C4-2B (cell line): ENCODE measurements at regions not wholly inside any gene's neighbourhood (a gene's known extent, or its start where the extent isn't known, plus 50 kb on each side); places are given as distances from the start of the nearest gene placed in this dataset.
"Not testable (repeated sequence)": the region's sequence is repeated elsewhere in the genome, so short reads cannot be mapped to it uniquely, and the experiment has no call there.

ENCODE experiments used
- H3K27ac ChIP-seq: fragments of 450-650 bp; 2 replicates; pipeline ENCODE4 v1.5.1; 2017
- ZFX ChIP-seq: fragments of 450-650 bp; IDR thresholded peaks from 2 replicates; pipeline ENCODE4 v1.6.1; 2017
- TF ChIP-seq, protein P1 (sequence below): fragments of 450-650 bp; conservative IDR thresholded peaks from 2 replicates; pipeline ENCODE4 v1.5.1; 2017; ENCODE audit warnings: mild to moderate bottlenecking

DNA sequence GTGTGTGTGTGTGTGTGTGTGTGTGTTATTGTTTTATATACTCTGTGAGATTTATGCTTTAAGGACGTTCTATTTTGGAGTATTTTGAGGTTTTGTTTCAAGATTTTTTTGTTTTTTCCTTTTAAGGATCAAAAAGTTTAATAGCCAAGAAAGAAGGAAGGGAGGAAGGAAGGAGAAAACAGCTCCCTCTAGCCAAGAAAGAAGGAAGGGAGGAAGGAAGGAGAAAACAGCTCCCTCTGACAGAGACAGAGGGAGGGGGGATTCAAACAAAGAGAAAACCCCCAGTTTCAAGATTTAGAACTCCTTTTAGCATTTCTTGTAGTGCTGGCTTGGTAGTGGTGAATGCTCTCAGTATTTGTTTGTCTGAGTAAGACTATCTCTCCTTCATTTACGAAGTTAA is 731.8 kb downstream of the ANKRD7 start:
- H3K27ac ChIP-seq: not testable (repeated sequence)
- TF ChIP-seq, protein P1, sequence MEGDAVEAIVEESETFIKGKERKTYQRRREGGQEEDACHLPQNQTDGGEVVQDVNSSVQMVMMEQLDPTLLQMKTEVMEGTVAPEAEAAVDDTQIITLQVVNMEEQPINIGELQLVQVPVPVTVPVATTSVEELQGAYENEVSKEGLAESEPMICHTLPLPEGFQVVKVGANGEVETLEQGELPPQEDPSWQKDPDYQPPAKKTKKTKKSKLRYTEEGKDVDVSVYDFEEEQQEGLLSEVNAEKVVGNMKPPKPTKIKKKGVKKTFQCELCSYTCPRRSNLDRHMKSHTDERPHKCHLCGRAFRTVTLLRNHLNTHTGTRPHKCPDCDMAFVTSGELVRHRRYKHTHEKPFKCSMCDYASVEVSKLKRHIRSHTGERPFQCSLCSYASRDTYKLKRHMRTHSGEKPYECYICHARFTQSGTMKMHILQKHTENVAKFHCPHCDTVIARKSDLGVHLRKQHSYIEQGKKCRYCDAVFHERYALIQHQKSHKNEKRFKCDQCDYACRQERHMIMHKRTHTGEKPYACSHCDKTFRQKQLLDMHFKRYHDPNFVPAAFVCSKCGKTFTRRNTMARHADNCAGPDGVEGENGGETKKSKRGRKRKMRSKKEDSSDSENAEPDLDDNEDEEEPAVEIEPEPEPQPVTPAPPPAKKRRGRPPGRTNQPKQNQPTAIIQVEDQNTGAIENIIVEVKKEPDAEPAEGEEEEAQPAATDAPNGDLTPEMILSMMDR: peak; percentile 11

DNA sequence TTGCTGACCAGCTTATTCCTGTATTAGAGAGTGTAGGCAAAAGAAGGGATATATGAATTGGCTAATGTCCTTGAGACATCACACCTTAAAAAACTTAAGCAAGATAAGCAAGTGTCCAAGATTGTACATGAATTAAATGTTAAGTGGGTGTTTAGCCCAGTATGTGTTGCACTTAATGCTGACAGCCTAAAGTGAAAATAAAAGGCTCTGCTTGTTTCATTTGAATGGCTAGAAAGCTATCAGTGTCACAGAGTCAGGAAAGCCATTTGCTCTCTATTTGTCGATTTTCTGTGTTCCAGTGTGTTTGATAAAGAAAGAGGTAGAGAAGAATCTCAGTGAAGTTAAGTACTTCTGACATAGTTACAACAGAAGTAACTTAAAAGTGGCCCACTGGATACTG is 744.9 kb downstream of the ANKRD7 start:
- H3K27ac ChIP-seq: no peak overlapping the region
- no peak for TF ChIP-seq ZFX
- TF ChIP-seq, protein P1: no peak

DNA sequence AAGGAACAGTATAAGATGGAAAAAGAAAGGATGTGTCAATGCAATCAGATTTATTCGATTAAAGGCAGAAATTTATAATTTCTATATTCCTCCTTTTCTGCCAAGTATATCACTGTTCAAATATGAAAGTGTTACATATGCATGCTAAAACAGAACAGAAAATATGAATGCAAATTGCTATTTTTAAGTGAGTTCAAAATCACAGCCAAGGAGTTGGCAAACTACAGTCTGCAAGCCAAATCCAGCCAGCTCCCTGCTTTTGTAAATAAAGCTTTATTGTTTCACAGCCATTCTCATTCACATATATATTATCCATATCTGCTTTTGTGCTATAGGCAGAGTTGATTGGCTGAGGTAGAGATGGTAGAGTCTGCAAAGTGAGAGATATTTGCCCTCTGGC is 747.2 kb downstream of the ANKRD7 start:
- TF ChIP-seq ZFX: no peak
- TF ChIP-seq, protein P1: no peak

DNA sequence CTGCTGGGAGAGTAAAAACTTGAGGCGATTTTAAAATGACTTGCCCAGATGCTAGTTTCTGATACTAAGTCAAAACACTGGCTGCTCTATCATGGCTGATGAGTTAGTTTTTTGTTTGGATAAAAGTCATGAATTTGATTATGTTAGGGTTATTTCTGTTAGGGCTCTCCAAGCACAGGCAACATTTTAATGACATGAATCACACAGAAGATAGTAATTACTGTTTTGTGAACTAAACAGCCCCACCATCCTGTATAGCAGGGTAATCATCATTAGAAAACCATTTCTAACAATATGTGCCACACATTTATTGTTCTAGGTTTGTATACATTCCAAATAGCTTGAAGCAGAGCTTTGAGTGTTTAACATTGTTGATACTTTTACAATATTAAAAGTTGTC is 750.3 kb downstream of the ANKRD7 start:
- TF ChIP-seq ZFX: no peak
- TF ChIP-seq, protein P1: no peak
- no peak overlapping the region for H3K27ac ChIP-seq

More for the DNA sequence above, 747.2 kb downstream of the ANKRD7 start:
- no peak overlapping the region for H3K27ac ChIP-seq

DNA sequence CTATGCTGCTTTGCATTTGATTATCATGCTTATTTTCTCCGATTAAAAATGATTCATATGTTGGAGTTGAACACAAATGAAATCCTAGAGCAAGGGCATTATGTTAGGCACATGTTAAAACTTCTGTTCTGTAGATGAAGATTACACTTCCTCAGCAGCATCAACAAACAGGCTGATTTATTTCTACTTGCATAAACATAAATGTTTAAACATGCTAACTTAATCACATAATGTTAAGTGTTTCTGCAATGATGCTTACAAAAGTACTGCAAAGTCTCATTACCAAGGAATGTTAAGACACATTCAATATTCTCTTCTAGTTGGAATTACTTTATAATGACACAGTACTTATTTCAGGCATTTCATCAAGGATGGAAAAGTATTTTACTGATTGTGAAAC is 770.8 kb downstream of the ANKRD7 start:
- TF ChIP-seq, protein P1: no peak
- TF ChIP-seq ZFX: no peak
- H3K27ac ChIP-seq: no peak overlapping the region

DNA sequence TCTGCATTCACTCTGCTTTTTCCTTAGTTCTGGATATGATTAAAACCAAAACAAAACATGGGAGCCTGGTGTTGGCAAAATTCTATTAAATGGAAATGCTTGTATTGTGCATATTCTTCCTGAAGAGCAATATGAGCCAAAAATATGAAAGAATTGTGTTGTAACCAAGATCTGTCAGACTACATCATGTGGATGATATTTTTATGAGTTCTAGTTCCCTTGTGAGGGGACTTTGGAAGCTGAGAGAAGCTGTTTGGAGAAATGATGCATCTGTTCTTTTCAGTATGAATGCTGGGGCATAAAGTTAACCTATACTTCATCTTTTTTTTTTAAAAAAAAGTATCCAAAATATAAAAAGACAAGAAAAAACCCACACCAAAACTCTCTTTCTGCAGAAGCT is 782.7 kb downstream of the ANKRD7 start:
- TF ChIP-seq, protein P1: no peak
- TF ChIP-seq ZFX: no peak
- H3K27ac ChIP-seq: no peak overlapping the region

DNA sequence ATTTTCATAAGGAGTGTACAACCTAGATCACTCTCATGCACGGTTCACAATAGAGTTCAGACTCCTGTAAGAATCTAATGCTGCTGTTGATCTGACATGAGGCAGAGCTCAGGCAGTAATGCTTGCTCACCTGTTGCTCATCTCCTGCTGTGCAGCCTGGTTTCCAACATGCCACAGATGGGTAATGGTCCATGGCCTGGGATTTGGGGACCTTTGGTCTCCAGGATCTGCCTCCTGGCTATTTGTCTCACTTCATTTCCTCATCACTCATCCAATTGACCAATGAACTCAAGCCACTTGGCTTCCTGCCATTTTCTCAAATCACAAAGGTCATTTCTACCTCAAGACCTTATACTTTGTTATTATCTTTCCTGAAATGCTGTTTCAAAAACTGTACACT is 786.1 kb downstream of the ANKRD7 start:
- TF ChIP-seq, protein P1: no peak
- TF ChIP-seq ZFX: no peak
- H3K27ac ChIP-seq: no peak overlapping the region
